HG03280 (cell line): ENCODE measurements at regions not wholly inside any gene's neighbourhood (a gene's known extent, or its start where the extent isn't known, plus 50 kb on each side); places are given as distances from the start of the nearest gene placed in this dataset.

Experiments
- ATAC-seq: cut with Tn5 transposase; IDR thresholded peaks from one replicate; pipeline ENCODE4 v1.9.1; 2021; ENCODE audit warnings: mild to moderate bottlenecking, moderate library complexity; ENCODE audit not compliant: unreplicated experiment

DNA sequence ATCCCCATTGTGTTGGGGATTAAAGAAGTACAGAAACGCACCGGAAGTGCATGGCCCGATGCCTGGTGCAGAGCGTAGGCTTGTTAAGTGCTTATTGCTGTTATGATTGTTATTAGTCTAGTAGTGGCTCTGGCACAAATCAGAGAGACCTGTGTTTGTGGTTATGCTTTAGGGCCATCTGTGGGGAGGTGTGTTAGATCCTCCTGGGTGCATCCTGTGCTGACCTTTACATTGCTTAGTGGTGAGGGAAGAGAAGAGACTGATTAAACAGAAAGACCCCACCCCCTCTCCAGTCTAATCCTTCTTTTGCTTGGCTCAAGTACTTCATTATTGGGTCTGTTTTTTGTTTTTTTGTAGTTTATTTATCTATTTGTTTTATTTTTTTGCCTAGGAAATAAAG, 112.7 kb upstream of the SPRY4 start:
- ATAC-seq, result no peak

DNA sequence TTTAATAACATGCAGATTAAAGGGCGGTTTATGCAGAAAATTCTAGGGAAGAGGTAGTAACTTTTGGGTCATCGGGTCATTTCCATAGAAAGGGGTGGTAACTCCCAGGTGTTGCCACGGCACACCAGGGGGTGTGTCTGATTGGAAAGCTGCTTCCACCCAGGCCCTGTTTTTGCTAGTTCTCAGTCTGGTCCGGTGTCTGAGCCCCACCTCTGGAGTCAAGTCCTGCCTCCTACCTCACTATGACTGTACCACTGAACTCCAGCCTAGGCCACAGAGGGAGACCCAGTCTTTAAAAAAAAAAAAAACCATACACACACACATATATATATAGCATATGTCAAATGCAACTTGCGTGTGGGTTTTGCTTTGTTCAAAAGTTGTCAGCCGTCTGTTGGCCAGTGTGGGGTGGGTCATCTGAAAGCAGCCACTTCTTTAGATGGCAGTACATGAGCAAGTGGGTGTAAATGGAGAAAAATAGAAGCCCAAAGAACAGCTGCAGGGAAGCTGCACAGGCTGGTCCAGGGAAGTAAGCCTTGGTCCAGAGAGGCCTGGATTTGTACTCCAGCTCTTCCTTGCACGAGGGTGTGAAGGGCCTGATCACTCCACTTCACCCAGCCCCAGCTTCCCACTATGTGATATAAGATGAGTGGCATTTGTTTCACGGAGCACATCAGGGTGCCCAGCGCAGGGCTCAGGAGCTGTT, 110.7 kb upstream of the SPRY4 start:
- no peak for ATAC-seq

GRCh38 chr5:142434322-142434612, 109.4 kb upstream of the SPRY4 start:
- no peak for ATAC-seq

- ATAC-seq, result no peak
Observed at GRCh38 chr5:142433526-142434321, 108.9 kb upstream of the SPRY4 start.

DNA sequence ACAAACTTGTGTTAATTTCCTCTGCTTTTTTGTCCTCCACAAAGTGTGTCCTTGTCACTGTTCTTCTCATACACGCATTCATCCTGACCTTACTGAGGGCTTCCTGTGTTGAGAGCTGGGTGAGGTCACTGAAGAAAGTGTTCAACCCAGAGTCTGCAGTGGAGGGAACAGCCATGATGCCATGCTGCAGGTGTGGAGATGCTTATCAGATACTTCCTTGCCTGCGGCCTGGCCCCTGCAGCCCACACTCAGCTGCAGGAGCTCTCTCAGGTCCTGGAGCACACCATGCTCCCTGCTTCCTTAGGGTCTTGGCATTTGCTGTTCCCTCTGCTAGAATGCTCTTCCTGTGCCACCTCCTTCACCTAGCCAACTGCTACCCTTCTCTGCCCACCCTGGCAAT, 108.1 kb upstream of the SPRY4 start:
- ATAC-seq, result no peak

- peak; percentile 55 for ATAC-seq
Observed at GRCh38 chr5:142432369-142432863, 107.6 kb upstream of the SPRY4 start.

GRCh38 chr5:142428773-142429473, 104.1 kb upstream of the SPRY4 start:
- no peak for ATAC-seq

DNA sequence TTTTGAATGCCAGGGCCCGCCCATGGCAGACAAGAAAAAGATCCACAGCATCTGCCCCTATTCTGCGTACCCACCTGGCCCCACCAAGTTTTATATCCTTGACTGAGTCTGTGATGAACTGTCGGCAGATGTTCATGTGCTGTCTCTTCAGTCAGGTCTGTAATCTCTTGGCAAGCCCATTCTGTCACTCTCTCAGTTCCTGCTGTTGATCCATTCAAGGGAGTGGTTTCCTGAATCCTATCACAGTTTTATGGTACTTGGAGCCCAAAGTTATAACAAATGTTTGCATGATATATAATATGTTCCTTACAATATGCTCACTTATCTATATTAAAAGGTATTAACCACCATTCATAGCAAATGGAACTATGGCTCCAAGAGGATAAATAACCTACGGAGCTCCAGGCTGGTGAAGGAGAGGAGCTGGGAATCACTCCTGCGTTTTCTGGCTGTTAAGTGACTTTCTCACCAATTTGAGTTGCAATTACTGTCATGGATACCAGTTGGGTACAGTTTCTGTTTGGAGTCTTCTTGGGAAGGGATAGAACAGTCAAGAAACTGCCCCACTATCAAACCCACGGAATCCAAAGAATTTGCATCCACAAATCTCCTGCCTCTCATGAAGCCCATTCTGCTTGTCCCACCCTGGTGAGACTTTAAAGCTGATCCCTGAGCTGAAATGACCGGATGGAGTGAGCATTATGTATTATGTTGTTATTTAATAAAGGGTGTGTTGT, 103.4 kb upstream of the SPRY4 start:
- ATAC-seq, result no peak

GRCh38 chr5:142427529-142427928, 102.7 kb upstream of the SPRY4 start:
- ATAC-seq, result no peak

- ATAC-seq, result no peak
Observed at GRCh38 chr5:142427015-142427364, 102.2 kb upstream of the SPRY4 start.

- ATAC-seq, result no peak
Observed at GRCh38 chr5:142426129-142427014, 101.6 kb upstream of the SPRY4 start.

- no peak for ATAC-seq
Observed at GRCh38 chr5:142425286-142426065, 100.7 kb upstream of the SPRY4 start.

GRCh38 chr5:142422429-142422828, 97.6 kb upstream of the SPRY4 start:
- no peak for ATAC-seq

- ATAC-seq, result no peak
Observed at GRCh38 chr5:142421621-142422397, 97.0 kb upstream of the SPRY4 start.

- no peak for ATAC-seq
Observed at GRCh38 chr5:142421228-142421617, 96.4 kb upstream of the SPRY4 start.

DNA sequence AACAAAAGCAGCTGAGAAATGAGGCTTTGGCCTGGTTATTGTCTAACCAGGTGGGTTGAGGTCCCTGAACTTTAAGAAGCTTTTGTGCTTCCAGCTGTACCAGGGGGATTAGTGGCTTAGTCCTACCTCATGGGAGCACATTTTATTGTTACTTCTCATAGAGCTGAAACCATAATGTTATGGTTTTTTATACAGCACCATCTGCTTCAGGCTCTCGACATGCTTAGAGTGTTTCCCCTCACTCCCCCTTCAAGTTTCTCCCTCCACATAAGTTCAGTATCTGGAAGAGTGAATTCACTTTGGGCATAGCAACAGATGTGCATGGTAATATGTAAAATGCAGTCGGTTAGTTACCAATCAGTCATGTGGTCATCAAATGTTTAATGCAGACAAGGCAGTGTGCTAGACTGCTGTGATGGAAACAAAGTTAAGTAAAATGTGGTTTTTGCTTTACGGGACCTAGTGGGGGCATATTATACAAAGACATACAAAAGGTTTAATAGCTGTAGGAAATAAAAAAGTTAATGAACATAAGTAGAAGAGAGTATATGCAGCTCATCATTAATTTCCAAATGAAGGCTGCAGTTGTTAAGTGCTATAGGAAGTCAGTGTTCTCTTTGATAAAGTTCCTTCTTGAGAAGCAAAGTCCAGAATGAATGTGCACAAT, 95.9 kb upstream of the SPRY4 start:
- ATAC-seq, result no peak

DNA sequence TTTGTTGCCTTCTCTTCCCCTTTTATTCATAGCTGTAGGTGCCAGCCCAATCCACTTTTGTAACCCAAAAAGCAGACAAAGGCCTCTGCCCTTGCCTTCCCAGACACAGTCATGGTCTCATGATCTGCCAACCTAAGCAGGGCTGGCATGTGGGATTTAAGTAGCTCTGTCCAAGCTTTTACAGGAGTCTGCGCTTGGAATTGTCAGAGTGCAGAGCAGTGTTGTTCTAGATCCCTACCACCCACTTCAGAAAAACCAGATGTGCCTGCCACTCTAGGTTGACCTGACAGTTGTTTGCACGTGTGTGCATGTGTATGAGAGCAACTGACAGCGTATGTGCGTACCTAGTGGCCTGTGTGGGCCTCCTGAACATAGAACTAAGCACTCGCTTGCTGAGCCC, 87.8 kb upstream of the SPRY4 start:
- ATAC-seq, result no peak
